ENCODE measurements at regions not wholly inside any gene's neighbourhood (a gene's known extent, or its start where the extent isn't known, plus 50 kb on each side); places are given as distances from the start of the nearest gene placed in this dataset.

DNA sequence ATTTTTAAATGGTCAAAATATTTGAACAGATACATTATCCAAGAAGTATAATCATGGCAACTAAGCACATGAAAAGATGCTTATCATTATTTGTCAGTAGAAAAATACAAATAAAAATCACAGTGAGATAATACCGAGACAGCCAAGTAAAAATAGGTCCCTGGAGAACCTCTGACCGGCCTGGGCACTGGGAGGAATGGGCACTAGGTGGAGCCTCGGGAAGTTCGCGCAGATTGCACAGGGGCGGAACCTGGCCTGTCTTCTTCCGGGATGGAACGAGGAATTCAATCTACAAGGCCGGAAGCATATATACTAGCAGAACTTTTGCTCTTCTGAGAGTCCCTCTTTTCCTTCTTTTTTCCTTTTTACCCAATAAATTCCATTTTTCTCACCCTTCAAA, 148.5 kb upstream of the CHRM3 start:
- H3K4me3 Mint-ChIP-seq = no peak overlapping the region
- Histone ChIP-seq H2BK5ac (ENCODE audit: insufficient read length, low read length) (no peak overlapping the region), H2AFZ (ENCODE audit: low read length) (no peak overlapping the region), H4K20me1 (ENCODE audit: control insufficient read depth, insufficient read depth, insufficient read length) (no peaks in the 10 kb centered on the region), H3K79me2 (ENCODE audit: insufficient read depth, low read length) (no peaks in the 10 kb centered on the region), H3K56ac (ENCODE audit: insufficient read length, low read depth, low read length) (no peak overlapping the region), H3K4ac (ENCODE audit: low read depth, low read length) (no peak overlapping the region), H2BK12ac (ENCODE audit: insufficient read length, low read depth, low read length) (no peak overlapping the region), H3K4me2 (ENCODE audit: insufficient read depth, insufficient read length, low read length) (no peak overlapping the region), H2BK120ac (ENCODE audit: low read depth, low read length, poor library complexity, severe bottlenecking) (no peak overlapping the region), H3K23me2 (ENCODE audit: insufficient read length, low read depth, low read length, poor library complexity, severe bottlenecking) (no peaks in the 10 kb centered on the region), H3K18ac (ENCODE audit: insufficient read length, low read depth, low read length) (no peak overlapping the region), H2AK5ac (ENCODE audit: insufficient read length, low read length) (no peak overlapping the region), H3K27me3 (ENCODE audit: insufficient read depth, low read length) (no peaks in the 10 kb centered on the region), H3T11ph (ENCODE audit: low read length) (no peak overlapping the region), H2BK20ac (ENCODE audit: low read depth, low read length, poor library complexity, severe bottlenecking) (no peak overlapping the region), H3K27ac (ENCODE audit: insufficient read length, low read depth, low read length) (no peak overlapping the region), H2BK15ac (ENCODE audit: low read depth, low read length) (no peak overlapping the region), H4K91ac (ENCODE audit: insufficient read length, low read depth, low read length) (no peak overlapping the region), H3K23ac (ENCODE audit: insufficient read length, low read depth, low read length) (no peak overlapping the region), H3K14ac (ENCODE audit: insufficient read depth, low read length) (no peak overlapping the region), H3K9me3 (ENCODE audit: control insufficient read depth, low read depth, low read length) (no peaks in the 10 kb centered on the region), H3K9ac (ENCODE audit: extremely low read depth, insufficient read length, low read length) (no peak overlapping the region), H3K4me1 (ENCODE audit: insufficient read depth, low read length) (peaks cover 2% of the 10 kb centered on the region; the same call in 1 of the 2 replicates), H4K8ac (replicated peaks; ENCODE audit: insufficient read length, low read depth, low read length) (no peak overlapping the region), H3K79me1 (ENCODE audit: insufficient read depth, low read depth, low read length, poor library complexity, severe bottlenecking) (no peaks in the 10 kb centered on the region), H4K5ac (ENCODE audit: insufficient read length, low read depth, low read length) (no peak overlapping the region)
- H3K27ac Mint-ChIP-seq = no peak overlapping the region
- H3K9me3 Mint-ChIP-seq = no peaks in the 10 kb centered on the region
- H3K27me3 Mint-ChIP-seq (ENCODE audit: low read depth) = no peaks in the 10 kb centered on the region
- no CpG with 5 or more reads among the region's 9 CpGs for WGBS (ENCODE audit: extremely low coverage, insufficient read length, low lambda C conversion rate)
- peak; percentile 58 for DNase-seq
- TF ChIP-seq, protein P1, sequence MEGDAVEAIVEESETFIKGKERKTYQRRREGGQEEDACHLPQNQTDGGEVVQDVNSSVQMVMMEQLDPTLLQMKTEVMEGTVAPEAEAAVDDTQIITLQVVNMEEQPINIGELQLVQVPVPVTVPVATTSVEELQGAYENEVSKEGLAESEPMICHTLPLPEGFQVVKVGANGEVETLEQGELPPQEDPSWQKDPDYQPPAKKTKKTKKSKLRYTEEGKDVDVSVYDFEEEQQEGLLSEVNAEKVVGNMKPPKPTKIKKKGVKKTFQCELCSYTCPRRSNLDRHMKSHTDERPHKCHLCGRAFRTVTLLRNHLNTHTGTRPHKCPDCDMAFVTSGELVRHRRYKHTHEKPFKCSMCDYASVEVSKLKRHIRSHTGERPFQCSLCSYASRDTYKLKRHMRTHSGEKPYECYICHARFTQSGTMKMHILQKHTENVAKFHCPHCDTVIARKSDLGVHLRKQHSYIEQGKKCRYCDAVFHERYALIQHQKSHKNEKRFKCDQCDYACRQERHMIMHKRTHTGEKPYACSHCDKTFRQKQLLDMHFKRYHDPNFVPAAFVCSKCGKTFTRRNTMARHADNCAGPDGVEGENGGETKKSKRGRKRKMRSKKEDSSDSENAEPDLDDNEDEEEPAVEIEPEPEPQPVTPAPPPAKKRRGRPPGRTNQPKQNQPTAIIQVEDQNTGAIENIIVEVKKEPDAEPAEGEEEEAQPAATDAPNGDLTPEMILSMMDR (conservative IDR thresholded peaks at IDR 0.05) = peak; percentile 60
- peaks cover 20 to 25% of the 10 kb centered on the region in 2 experiments for H3K4me1 Mint-ChIP-seq
- H3K36me3 Mint-ChIP-seq (ENCODE audit: insufficient read depth in 1 of 3, low read depth in 3 of 3) = no peaks in the 10 kb centered on the region
